Heart left ventricle (tissue), 16 donors: ENCODE measurements at regions not wholly inside any gene's neighbourhood (a gene's known extent, or its start where the extent isn't known, plus 50 kb on each side); places are given as distances from the start of the nearest gene placed in this dataset.
A peak's percentile ranks its signal among the peaks of the same experiment; 100 is the strongest.

ENCODE experiments used
- ATAC-seq, 4 donors: fragments of 200-7000 bp; cut with Tn5 transposase; one replicate each; pipeline ENCODE4 v1.9.1; 2020 to 2022; ENCODE audit warnings: moderate library complexity in 4 of 4, mild to moderate bottlenecking in 3 of 4, moderate number of reproducible peaks in 1 of 4
- DNase-seq, 5 donors: peaks; one replicate each; pipeline ENCODE4 v3.0.0-alpha.2; 2020
- H3K27ac ChIP-seq, 12 donors: fragments of 200-600 bp; sonication (generic) in 4 of 12; one replicate each; pipeline versions ENCODE4 v1.5.0 to v1.8.0; 2016 to 2022; ENCODE audit warnings: mild to moderate bottlenecking in 2 of 12
- H3K27me3 ChIP-seq, 9 donors: fragments of 200-600 bp; sonication (generic) in 2 of 9; one replicate each; pipeline versions ENCODE4 v1.5.1 to v1.8.0; 2016 to 2022; ENCODE audit warnings: mild to moderate bottlenecking in 3 of 9
- H3K36me3 ChIP-seq, 9 donors: fragments of 200-600 bp; sonication (generic) in 2 of 9; one replicate each; pipeline versions ENCODE4 v1.5.0 to v1.8.0; 2018 to 2022; ENCODE audit warnings: mild to moderate bottlenecking in 2 of 9
- H3K4me1 ChIP-seq, 12 donors: fragments of 200-600 bp; sonication (generic) in 4 of 12; one replicate each; pipeline versions ENCODE4 v1.5.0 to v1.8.0; 2016 to 2022; ENCODE audit warnings: mild to moderate bottlenecking in 3 of 12
- H3K4me3 ChIP-seq, 12 donors: fragments of 200-600 bp; sonication (generic) in 4 of 12; one replicate each; pipeline versions ENCODE4 v1.5.0 to v1.8.0; 2017 to 2022; ENCODE audit warnings: mild to moderate bottlenecking in 9 of 12, moderate library complexity in 4 of 12
- H3K9me3 ChIP-seq, 12 donors: fragments of 200-600 bp; sonication (generic) in 4 of 12; one replicate each; pipeline versions ENCODE4 v1.5.0 to v1.8.0; 2016 to 2022; ENCODE audit warnings: mild to moderate bottlenecking in 1 of 12
- CTCF ChIP-seq, 12 donors: fragments of 200-600 bp; sonication (generic) in 4 of 12; IDR thresholded peaks; one replicate each; pipeline versions ENCODE4 v1.5.0 to v1.8.0; 2018 to 2022; ENCODE audit warnings: antibody characterized with exemption in 12 of 12, mild to moderate bottlenecking in 5 of 12
- POLR2A ChIP-seq, 2 donors: fragments of 450-650 bp; IDR thresholded peaks; one replicate each; pipeline ENCODE4 v1.6.1; 2017; ENCODE audit warnings: antibody characterized with exemption in 2 of 2, mild to moderate bottlenecking in 2 of 2, moderate library complexity in 2 of 2
- WGBS, 4 donors: extraction: QIAGEN DNeasy Blood & Tissue Kit in 2 of 4; methylation state at CpG; one replicate each; pipeline versions ENCODE4 v1.1.5 to v1.1.7; 2013 to 2018; 5-methylcytosine and 5-hydroxymethylcytosine counted together
- intact Hi-C, 10 donors: fragments of 100-400 bp; cut with DNase I; formaldehyde crosslinking; loops; one replicate each; pipeline versions ENCODE4 v1.11.1 to v1.14.2; 2022
- donor health status: ischemic (EF 13 %, LVEDD 7.1; RV severe dilation, severe dysfunction).
- donor health status: healthy with polysubstance abuse.
- donor health status: DM: no; HTN: yes; CAD: no.
- donor health status: DM: no; HTN: no; CAD: no.
- donor health status: ischemic (EF 25% LVEDD 6.9; RV normal size, moderate dysfunction).
- donor health status: ischemic (EF 25% LVEDD 5.7; RV mildly dilated, moderate dysfunction).
- donor health status: healthy.
- donor health status: DM: yes; HTN: yes; CAD: no.
- donor health status: ischemic (EF 35%, LVEDD 5.7; RV mildly dilated, moderate dysfunction).
- donor health status: nonischemic (EF 11% LVEDD 7.7; RV severe dilation, severe dysfunction).
- donor health status: DM: yes; HTN: yes; CAD: no.
- donor health status: PGD.
- donor health status: ischemic (EF 29% LVEDD 5.4; RV normal size, mild dysfunction).
- donor health status: nonischemic (EF 23%, LVEDD 6.1; RV moderate dilation, normal function).

- DNase-seq (peak in 1 of 5 donors; percentile 48), ATAC-seq (peak in 1 of 4 donors; percentile 45)
- H3K4me1 ChIP-seq: no peaks in the 10 kb centered on the region
- peaks cover 0 to 3% (median 0%) of the 10 kb centered on the region in 9 donors for H3K36me3 ChIP-seq
- intact Hi-C loops: no loop called here
- H3K4me3 ChIP-seq: no peak overlapping the region
- H3K27ac ChIP-seq: no peak overlapping the region
- H3K9me3 ChIP-seq: peaks cover 0 to 21% (median 0%) of the 10 kb centered on the region in 12 donors
- H3K27me3 ChIP-seq: no peaks in the 10 kb centered on the region
- 81 to 90% (median 85%) methylated on average over 15 to 16 of the region's 16 CpGs for WGBS, 4 donors
- TF ChIP-seq POLR2A (IDR thresholded peaks at IDR 0.05) (no peak), CTCF (IDR thresholded peaks at IDR 0.05) (no peak)
Measured at GRCh38 chr7:113487925-113488731, 369.8 kb upstream of the SMIM30 start.

- ATAC-seq (no peak), DNase-seq (no peak)
- H3K4me3 ChIP-seq: no peak overlapping the region
- H3K27ac ChIP-seq: no peak overlapping the region
- H3K9me3 ChIP-seq: peaks cover 0 to 21% (median 0%) of the 10 kb centered on the region in 12 donors
- peaks cover 0 to 3% (median 0%) of the 10 kb centered on the region in 9 donors for H3K36me3 ChIP-seq
- WGBS, 4 donors: 83 to 92% (median 87%) methylated on average over 2 of the region's 2 CpGs
- H3K4me1 ChIP-seq: no peaks in the 10 kb centered on the region
- intact Hi-C loops: no loop called here
- H3K27me3 ChIP-seq: no peaks in the 10 kb centered on the region
- no peak for TF ChIP-seq POLR2A (IDR thresholded peaks at IDR 0.05)
- TF ChIP-seq CTCF (IDR thresholded peaks at IDR 0.05): no peak
Measured at GRCh38 chr7:113486548-113486947, 368.2 kb upstream of the SMIM30 start.

- Histone ChIP-seq H3K4me3 (no peak overlapping the region), H3K9me3 (peaks cover 0 to 19% (median 0%) of the 10 kb centered on the region in 12 donors), H3K36me3 (peaks cover 0 to 3% (median 0%) of the 10 kb centered on the region in 9 donors), H3K4me1 (no peaks in the 10 kb centered on the region), H3K27ac (no peak overlapping the region), H3K27me3 (no peaks in the 10 kb centered on the region)
- intact Hi-C loops: no loop called here
- WGBS, 4 donors: 80 to 92% (median 89%) methylated on average over 4 of the region's 4 CpGs
- TF ChIP-seq POLR2A (IDR thresholded peaks at IDR 0.05) (no peak), CTCF (IDR thresholded peaks at IDR 0.05) (no peak)
- ATAC-seq (no peak), DNase-seq (no peak)
Measured at GRCh38 chr7:113483657-113484056, 365.3 kb upstream of the SMIM30 start.

GRCh38 chr7:113480537-113480936 is 362.2 kb upstream of the SMIM30 start:
- Histone ChIP-seq H3K4me3 (no peak overlapping the region), H3K4me1 (no peaks in the 10 kb centered on the region), H3K27me3 (no peaks in the 10 kb centered on the region), H3K36me3 (no peaks in the 10 kb centered on the region), H3K9me3 (peaks cover 0 to 14% (median 0%) of the 10 kb centered on the region in 12 donors), H3K27ac (no peak overlapping the region)
- intact Hi-C loops: no loop called here
- ATAC-seq (no peak), DNase-seq (no peak)
- WGBS, 4 donors: 46 to 56% (median 51%) methylated on average over 3 of the region's 3 CpGs
- TF ChIP-seq POLR2A (IDR thresholded peaks at IDR 0.05) (no peak), CTCF (IDR thresholded peaks at IDR 0.05) (no peak)
